ENCODE measurements at regions not wholly inside any gene's neighbourhood (a gene's known extent, or its start where the extent isn't known, plus 50 kb on each side); places are given as distances from the start of the nearest gene placed in this dataset.

- TF ChIP-seq CTCF (IDR thresholded peaks at IDR 0.05; ENCODE audit: poor library complexity, severe bottlenecking), result no peak
- no peak for TF ChIP-seq POLR2AphosphoS5 (IDR thresholded peaks at IDR 0.05)
- no peak for TF ChIP-seq TAF1 (IDR thresholded peaks at IDR 0.05; ENCODE audit: low read depth)
- TF ChIP-seq MXI1 (conservative IDR thresholded peaks at IDR 0.05; ENCODE audit: poor library complexity, severe bottlenecking), result no peak
- TF ChIP-seq, protein P1, sequence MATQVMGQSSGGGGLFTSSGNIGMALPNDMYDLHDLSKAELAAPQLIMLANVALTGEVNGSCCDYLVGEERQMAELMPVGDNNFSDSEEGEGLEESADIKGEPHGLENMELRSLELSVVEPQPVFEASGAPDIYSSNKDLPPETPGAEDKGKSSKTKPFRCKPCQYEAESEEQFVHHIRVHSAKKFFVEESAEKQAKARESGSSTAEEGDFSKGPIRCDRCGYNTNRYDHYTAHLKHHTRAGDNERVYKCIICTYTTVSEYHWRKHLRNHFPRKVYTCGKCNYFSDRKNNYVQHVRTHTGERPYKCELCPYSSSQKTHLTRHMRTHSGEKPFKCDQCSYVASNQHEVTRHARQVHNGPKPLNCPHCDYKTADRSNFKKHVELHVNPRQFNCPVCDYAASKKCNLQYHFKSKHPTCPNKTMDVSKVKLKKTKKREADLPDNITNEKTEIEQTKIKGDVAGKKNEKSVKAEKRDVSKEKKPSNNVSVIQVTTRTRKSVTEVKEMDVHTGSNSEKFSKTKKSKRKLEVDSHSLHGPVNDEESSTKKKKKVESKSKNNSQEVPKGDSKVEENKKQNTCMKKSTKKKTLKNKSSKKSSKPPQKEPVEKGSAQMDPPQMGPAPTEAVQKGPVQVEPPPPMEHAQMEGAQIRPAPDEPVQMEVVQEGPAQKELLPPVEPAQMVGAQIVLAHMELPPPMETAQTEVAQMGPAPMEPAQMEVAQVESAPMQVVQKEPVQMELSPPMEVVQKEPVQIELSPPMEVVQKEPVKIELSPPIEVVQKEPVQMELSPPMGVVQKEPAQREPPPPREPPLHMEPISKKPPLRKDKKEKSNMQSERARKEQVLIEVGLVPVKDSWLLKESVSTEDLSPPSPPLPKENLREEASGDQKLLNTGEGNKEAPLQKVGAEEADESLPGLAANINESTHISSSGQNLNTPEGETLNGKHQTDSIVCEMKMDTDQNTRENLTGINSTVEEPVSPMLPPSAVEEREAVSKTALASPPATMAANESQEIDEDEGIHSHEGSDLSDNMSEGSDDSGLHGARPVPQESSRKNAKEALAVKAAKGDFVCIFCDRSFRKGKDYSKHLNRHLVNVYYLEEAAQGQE (IDR thresholded peaks at IDR 0.05; ENCODE audit: borderline replicate concordance), result no peak
- TF ChIP-seq RAD21 (conservative IDR thresholded peaks at IDR 0.05), result no peak
- no peak for TF ChIP-seq EP300 (conservative IDR thresholded peaks at IDR 0.05; ENCODE audit: poor library complexity, severe bottlenecking)
- TF ChIP-seq EZH2 (IDR thresholded peaks at IDR 0.05; ENCODE audit: borderline replicate concordance, insufficient read depth, low read length, poor library complexity, severe bottlenecking), result no peak
- no peak for TF ChIP-seq SMC3 (conservative IDR thresholded peaks at IDR 0.05; ENCODE audit: poor library complexity)
Measured at GRCh38 chr4:13240066-13240465, 244.1 kb downstream of the RAB28 start.
